ENCODE measurements at regions not wholly inside any gene's neighbourhood (a gene's known extent, or its start where the extent isn't known, plus 50 kb on each side); places are given as distances from the start of the nearest gene placed in this dataset.
A peak's percentile ranks its signal among the peaks of the same experiment; 100 is the strongest.

DNA sequence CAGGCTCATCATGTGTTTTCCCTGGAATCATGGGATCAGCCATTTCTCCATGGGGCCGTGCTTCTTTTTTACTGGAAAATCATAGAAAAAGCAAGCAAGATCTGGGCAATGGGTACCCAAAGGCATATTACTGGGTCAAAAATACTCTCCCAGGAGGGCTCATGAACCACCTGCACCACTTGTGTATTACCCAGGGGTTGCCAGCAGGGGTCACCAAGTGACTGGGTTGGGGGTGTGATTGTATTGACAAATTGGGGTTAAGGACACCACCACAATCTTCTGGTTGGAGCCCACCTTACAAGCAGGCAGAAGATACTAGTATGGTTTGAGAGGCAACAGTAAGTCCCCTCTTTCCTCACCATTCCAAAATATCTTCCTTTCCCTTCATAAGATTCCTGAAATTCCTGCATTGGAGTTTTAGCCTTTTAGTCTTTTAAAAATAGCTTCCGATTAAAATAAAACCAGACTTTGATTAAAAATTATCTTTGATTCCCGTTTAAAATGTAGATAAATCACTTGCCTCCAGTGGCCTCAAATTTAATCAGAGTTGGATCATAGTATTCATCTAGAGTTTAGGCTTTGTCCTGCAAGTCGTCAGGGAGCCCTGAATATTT lies 603.3 kb downstream of the KIF4B start:
- TF ChIP-seq, protein P1, sequence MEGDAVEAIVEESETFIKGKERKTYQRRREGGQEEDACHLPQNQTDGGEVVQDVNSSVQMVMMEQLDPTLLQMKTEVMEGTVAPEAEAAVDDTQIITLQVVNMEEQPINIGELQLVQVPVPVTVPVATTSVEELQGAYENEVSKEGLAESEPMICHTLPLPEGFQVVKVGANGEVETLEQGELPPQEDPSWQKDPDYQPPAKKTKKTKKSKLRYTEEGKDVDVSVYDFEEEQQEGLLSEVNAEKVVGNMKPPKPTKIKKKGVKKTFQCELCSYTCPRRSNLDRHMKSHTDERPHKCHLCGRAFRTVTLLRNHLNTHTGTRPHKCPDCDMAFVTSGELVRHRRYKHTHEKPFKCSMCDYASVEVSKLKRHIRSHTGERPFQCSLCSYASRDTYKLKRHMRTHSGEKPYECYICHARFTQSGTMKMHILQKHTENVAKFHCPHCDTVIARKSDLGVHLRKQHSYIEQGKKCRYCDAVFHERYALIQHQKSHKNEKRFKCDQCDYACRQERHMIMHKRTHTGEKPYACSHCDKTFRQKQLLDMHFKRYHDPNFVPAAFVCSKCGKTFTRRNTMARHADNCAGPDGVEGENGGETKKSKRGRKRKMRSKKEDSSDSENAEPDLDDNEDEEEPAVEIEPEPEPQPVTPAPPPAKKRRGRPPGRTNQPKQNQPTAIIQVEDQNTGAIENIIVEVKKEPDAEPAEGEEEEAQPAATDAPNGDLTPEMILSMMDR (IDR thresholded peaks at IDR 0.05): peak; percentile 65
- no peak overlapping the region for H3K4me3 ChIP-seq
- intact Hi-C loops (cut with DNase I, micrococcal nuclease): no loop called here
- no peaks in the 10 kb centered on the region for H3K36me3 ChIP-seq (ENCODE audit: low read depth)
- no peaks in the 10 kb centered on the region for H3K4me1 ChIP-seq (ENCODE audit: low read depth)
- no peaks in the 10 kb centered on the region for H3K9me3 ChIP-seq
- DNase-seq (peak in 2 of 3 donors; percentile 59 to 75), ATAC-seq (peak; percentile 67)

DNA sequence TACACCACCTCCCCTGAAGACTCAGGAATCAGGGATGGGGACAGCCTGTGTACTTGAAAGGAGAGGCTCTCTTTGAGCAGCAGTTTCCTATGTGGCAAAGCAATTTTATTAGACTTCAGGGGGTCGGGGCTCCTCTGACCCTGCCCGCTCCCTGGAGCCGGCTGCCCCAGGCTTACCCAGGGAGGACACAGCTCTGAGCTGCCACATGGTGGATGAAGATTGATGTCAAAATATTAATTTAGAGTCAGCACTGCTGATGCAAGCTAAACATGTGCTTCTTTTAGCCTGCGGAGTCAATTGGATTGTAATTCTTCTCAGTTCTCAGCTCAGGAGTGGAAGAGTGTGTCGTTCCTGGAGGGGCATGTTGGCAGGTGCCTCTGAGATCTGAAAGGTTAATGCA lies 606.1 kb downstream of the KIF4B start:
- no peak for ATAC-seq
- Histone ChIP-seq H3K4me3 (no peak overlapping the region), H3K36me3 (ENCODE audit: low read depth) (no peaks in the 10 kb centered on the region), H3K9me3 (no peaks in the 10 kb centered on the region), H3K4me1 (ENCODE audit: low read depth) (no peaks in the 10 kb centered on the region)
- intact Hi-C loops (cut with DNase I, micrococcal nuclease): no loop called here
- no peak for DNase-seq
- TF ChIP-seq, protein P1 (IDR thresholded peaks at IDR 0.05): no peak

DNA sequence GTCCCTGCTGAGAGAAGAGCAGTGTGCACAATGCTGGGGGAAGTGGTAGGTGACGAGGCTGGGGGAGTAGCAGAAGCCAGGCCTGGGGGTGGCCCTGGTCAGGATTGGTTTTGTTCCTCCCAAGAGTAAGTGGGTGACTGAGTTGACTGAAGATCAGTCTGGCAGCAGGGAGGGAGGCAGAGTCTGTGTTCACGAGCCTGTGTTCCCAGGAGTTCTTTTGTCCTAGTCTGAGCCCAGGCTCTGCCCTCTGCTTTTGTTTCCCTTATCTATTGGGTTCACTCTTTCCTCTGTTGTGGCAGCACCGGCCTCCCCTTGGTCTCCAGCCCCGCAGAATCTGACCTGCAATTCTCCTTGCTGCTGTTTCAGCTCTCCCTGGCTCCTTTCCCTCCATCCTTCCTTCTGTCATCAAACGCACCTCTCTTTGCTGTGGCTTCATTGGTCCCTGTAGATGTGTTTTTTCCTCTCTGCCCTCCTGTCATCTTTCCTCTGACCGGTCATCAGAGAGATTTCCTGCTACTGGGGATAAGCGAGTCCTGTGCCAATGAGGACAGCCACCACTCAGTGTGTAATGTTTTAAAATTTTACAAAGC lies 607.4 kb downstream of the KIF4B start:
- H3K4me3 ChIP-seq: no peak overlapping the region
- no peaks in the 10 kb centered on the region for H3K9me3 ChIP-seq
- TF ChIP-seq, protein P1 (IDR thresholded peaks at IDR 0.05): no peak
- ATAC-seq (no peak), DNase-seq (no peak)
- peaks cover 7% of the 10 kb centered on the region for H3K4me1 ChIP-seq (ENCODE audit: low read depth)
- intact Hi-C loops (cut with DNase I, micrococcal nuclease): no loop called here
- no peaks in the 10 kb centered on the region for H3K36me3 ChIP-seq (ENCODE audit: low read depth)

DNA sequence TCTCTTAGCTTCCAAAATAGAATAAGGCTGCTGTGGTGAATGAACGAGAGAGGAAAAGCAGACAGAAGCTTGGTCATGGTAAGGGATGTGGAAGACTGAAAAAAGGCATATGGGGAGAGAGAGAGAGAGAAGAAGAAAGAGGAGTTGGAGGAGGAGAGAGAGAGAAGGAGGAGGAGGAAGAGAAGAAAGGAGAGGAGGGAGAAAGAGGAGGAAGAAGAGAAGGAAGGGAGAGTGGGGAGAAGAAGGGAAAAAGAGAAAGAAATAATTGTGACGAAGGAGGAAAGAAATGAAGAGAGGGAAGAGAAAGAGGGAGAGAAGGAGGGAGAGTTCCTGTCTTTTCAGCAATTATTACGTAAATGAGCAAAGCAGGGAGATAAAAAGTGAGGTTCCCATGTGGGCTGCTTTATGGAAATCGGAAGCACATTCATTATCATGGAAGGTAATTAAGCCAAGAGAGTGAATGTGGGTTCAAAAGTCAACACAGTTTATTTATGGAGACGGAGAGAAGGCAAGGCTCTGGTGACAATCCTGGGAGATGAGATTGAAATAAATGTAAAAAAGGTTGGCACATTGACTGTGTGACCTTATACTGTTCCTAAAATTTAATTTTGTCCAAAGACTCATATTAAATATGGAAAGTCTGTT lies 611.2 kb downstream of the KIF4B start:
- Histone ChIP-seq H3K4me3 (no peak overlapping the region), H3K9me3 (no peaks in the 10 kb centered on the region), H3K4me1 (ENCODE audit: low read depth) (peaks cover 10% of the 10 kb centered on the region), H3K36me3 (ENCODE audit: low read depth) (no peaks in the 10 kb centered on the region)
- TF ChIP-seq, protein P1 (IDR thresholded peaks at IDR 0.05): no peak
- peak; percentile 75 for ATAC-seq
- no peak for DNase-seq
- intact Hi-C loops (cut with DNase I, micrococcal nuclease): no loop called here

DNA sequence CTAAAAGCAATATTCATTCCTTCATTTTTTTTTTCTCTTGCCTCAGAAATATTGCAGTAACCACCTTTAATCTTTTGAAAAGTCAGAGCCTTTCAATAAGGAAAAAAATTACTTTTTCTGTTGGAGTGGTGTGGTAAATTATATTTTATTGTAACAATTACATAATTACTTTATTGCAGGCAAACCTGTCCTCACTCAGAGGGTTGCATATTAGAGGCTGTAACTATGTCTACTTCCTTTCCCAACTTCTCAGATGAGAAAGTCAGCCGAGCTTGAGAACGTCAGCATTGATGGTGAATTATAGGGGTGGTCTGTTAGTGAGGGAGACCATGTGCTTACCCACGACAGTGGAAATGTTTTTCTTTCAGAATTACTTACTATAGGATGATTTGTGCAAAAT lies 611.8 kb downstream of the KIF4B start:
- DNase-seq: no peak

More for the DNA sequence above, 611.8 kb downstream of the KIF4B start:
- Histone ChIP-seq H3K4me1 (ENCODE audit: low read depth) (peaks cover 10% of the 10 kb centered on the region), H3K36me3 (ENCODE audit: low read depth) (no peaks in the 10 kb centered on the region), H3K4me3 (no peak overlapping the region), H3K9me3 (no peaks in the 10 kb centered on the region)
- intact Hi-C loops (cut with DNase I, micrococcal nuclease): no loop called here
- TF ChIP-seq, protein P1 (IDR thresholded peaks at IDR 0.05): no peak
- peak; percentile 85 for ATAC-seq

All from mucosa of descending colon (tissue), 3 donors.